HL-60 (cell line): ENCODE measurements at regions not wholly inside any gene's neighbourhood (a gene's known extent, or its start where the extent isn't known, plus 50 kb on each side); places are given as distances from the start of the nearest gene placed in this dataset.

Source experiments
- GABPA ChIP-seq: IDR thresholded peaks from 2 replicates; pipeline ENCODE4 v1.6.1; 2012; ENCODE audit warnings: low read depth
- POLR2AphosphoS5 ChIP-seq: IDR thresholded peaks from 2 replicates; pipeline ENCODE4 v1.6.1; 2012; ENCODE audit warnings: low read depth
- TF ChIP-seq, protein P1 (sequence below): IDR thresholded peaks from one replicate; pipeline ENCODE4 v1.5.1; 2011; ENCODE audit warnings: low read length, control low read depth, inconsistent platforms; ENCODE audit not compliant: insufficient read depth

DNA sequence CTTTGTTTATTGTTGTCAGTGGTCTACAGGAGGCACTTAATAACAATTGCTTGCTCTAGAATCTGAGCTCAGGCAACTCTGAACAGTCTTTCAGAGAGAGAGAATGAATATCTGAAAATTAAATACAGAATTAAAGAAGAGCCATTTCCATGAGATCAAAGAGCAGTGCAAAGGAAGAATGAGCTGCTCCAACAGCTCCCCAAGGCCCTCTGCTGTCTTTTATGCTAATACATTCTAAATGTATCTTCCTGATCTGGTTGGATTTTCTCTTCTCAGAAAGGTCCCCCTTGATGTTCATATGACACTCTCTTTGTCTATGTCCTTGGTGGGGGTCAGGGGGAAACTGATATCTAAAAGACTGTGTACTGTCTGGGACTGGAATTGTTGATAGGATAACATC is 1029.6 kb downstream of the PCDH9 start:
- TF ChIP-seq GABPA (no peak), POLR2AphosphoS5 (no peak)
- TF ChIP-seq, protein P1, sequence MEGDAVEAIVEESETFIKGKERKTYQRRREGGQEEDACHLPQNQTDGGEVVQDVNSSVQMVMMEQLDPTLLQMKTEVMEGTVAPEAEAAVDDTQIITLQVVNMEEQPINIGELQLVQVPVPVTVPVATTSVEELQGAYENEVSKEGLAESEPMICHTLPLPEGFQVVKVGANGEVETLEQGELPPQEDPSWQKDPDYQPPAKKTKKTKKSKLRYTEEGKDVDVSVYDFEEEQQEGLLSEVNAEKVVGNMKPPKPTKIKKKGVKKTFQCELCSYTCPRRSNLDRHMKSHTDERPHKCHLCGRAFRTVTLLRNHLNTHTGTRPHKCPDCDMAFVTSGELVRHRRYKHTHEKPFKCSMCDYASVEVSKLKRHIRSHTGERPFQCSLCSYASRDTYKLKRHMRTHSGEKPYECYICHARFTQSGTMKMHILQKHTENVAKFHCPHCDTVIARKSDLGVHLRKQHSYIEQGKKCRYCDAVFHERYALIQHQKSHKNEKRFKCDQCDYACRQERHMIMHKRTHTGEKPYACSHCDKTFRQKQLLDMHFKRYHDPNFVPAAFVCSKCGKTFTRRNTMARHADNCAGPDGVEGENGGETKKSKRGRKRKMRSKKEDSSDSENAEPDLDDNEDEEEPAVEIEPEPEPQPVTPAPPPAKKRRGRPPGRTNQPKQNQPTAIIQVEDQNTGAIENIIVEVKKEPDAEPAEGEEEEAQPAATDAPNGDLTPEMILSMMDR = no peak
